ENCODE measurements at regions not wholly inside any gene's neighbourhood (a gene's known extent, or its start where the extent isn't known, plus 50 kb on each side); places are given as distances from the start of the nearest gene placed in this dataset.

GRCh38 chr4:126207910-126208309, 893.2 kb downstream of the FAT4 start:
- no peak for DNase-seq (ENCODE audit: low spot score)
- H3K27ac ChIP-seq: no peak overlapping the region
- ChIA-PET CTCF (no interaction called here), POLR2A (ENCODE audit: low non-redundant PET) (no interaction called here)
- no peak for TF ChIP-seq CTCF (conservative IDR thresholded peaks at IDR 0.05; ENCODE audit: low read depth)

DNA sequence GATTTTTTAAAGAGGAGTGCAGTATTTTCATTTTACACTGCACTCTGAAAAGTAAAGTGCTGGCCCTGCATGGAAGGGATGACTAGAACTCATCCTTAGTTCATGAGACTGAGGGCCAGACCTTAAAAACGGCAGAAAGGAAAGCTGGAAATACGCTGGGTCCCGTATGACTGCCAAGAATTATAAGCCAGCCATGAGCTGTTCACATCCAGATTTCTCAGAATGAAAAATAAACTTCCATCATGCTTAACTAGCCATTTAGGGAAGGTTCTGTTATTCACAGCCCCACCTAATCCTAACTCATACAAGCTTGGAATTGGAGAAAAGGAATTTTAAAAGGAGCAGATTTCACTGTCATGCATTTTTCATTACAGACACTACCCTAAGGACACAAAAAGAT, 894.4 kb downstream of the FAT4 start:
- TF ChIP-seq CTCF (conservative IDR thresholded peaks at IDR 0.05; ENCODE audit: low read depth): no peak
- H3K27ac ChIP-seq: no peak overlapping the region
- CTCF ChIA-PET: interaction anchor here (2.7 kb wide), 1 partner anchor 15 kb away, joined by 9 read pairs; no protein-coding TSS in a partner anchor
- POLR2A ChIA-PET (ENCODE audit: low non-redundant PET): no interaction called here
- no peak for DNase-seq (ENCODE audit: low spot score)

- no peak for TF ChIP-seq CTCF (conservative IDR thresholded peaks at IDR 0.05; ENCODE audit: low read depth)
- DNase-seq (ENCODE audit: low spot score): no peak
- no peak overlapping the region for H3K27ac ChIP-seq
- CTCF ChIA-PET: no interaction called here
- POLR2A ChIA-PET (ENCODE audit: low non-redundant PET): no interaction called here
Observed at GRCh38 chr4:126213996-126214395, 899.2 kb downstream of the FAT4 start.

DNA sequence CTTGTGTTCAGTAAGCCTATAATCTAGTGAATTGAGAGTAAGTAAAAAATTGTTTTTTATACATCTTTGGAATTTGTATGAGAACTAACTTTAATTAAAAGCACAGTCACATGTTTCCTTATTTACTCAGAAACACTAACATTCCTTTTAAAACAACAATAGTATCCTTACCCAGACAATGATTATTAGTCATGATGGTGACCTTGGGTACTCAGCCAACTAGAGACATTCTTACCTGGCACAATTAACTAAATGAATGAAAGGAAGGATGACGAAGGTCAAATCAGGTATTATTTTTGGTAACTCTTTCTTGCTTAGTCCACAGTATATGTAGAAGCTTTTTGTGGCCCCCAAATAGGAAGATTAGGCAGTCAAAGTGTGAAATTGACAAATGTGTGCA, 901.0 kb downstream of the FAT4 start:
- H3K27ac ChIP-seq: no peak overlapping the region
- POLR2A ChIA-PET (ENCODE audit: low non-redundant PET): no interaction called here
- DNase-seq (ENCODE audit: low spot score): no peak
- CTCF ChIA-PET: interaction anchor here (0.6 kb wide), 1 partner anchor 1427 kb away, joined by 3 read pairs; no protein-coding TSS in a partner anchor
- no peak for TF ChIP-seq CTCF (conservative IDR thresholded peaks at IDR 0.05; ENCODE audit: low read depth)

DNA sequence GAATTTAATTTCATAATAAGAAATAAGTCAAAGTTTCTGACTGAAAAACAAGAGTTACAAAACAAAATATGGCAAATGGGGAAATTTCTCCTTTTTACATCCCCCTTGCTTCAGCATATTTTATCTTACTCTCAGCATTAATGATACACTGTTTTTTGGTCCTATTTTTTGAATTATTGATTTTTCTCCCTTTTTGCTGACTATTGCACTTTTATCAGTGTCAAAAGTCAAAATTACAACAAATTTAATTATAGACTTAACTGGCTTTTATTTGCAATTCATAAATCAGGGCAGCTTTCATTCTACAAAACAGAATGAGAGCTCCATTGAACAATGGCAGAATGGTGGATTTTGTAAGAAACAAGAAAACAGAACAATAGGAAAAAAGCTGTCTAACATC, 901.9 kb downstream of the FAT4 start:
- CTCF ChIA-PET: no interaction called here
- no peak for DNase-seq (ENCODE audit: low spot score)
- POLR2A ChIA-PET (ENCODE audit: low non-redundant PET): no interaction called here

GRCh38 chr4:126221282-126221681, 906.5 kb downstream of the FAT4 start:
- no peak for DNase-seq (ENCODE audit: low spot score)
- TF ChIP-seq CTCF (conservative IDR thresholded peaks at IDR 0.05; ENCODE audit: low read depth): no peak
- no peak overlapping the region for H3K27ac ChIP-seq
- ChIA-PET CTCF (no interaction called here), POLR2A (ENCODE audit: low non-redundant PET) (no interaction called here)

More for the DNA sequence above, 901.9 kb downstream of the FAT4 start:
- no peak overlapping the region for H3K27ac ChIP-seq
- TF ChIP-seq CTCF (conservative IDR thresholded peaks at IDR 0.05; ENCODE audit: low read depth): no peak

Data from RWPE1 (cell line).